ENCODE measurements at regions not wholly inside any gene's neighbourhood (a gene's known extent, or its start where the extent isn't known, plus 50 kb on each side); places are given as distances from the start of the nearest gene placed in this dataset.

DNA sequence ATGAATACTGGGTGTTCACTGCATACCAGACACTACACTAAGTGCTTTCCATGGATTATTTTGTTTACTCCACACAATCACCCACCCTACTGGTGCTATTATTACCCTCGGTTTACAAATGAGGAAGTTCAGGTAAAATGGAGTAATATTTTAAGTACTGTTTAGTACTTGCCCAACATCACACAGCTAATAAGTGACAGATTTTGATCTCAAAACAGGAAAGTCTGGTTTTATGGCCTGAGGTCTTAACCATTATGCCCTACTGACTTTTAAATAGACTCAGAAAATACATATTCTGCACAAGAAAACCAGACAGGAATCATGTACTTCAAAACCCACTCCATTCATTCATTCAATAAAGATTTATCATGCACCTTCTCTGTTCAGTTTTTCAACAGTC is 431.0 kb upstream of the TLE4 start:
- H3K4me3 ChIP-seq (ENCODE audit: low read depth, low read length), result no peak overlapping the region
- no peak for DNase-seq (ENCODE audit: low read depth)
- TF ChIP-seq, protein P1, sequence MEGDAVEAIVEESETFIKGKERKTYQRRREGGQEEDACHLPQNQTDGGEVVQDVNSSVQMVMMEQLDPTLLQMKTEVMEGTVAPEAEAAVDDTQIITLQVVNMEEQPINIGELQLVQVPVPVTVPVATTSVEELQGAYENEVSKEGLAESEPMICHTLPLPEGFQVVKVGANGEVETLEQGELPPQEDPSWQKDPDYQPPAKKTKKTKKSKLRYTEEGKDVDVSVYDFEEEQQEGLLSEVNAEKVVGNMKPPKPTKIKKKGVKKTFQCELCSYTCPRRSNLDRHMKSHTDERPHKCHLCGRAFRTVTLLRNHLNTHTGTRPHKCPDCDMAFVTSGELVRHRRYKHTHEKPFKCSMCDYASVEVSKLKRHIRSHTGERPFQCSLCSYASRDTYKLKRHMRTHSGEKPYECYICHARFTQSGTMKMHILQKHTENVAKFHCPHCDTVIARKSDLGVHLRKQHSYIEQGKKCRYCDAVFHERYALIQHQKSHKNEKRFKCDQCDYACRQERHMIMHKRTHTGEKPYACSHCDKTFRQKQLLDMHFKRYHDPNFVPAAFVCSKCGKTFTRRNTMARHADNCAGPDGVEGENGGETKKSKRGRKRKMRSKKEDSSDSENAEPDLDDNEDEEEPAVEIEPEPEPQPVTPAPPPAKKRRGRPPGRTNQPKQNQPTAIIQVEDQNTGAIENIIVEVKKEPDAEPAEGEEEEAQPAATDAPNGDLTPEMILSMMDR (conservative IDR thresholded peaks at IDR 0.05; ENCODE audit: low read depth, low read length), result no peak

DNA sequence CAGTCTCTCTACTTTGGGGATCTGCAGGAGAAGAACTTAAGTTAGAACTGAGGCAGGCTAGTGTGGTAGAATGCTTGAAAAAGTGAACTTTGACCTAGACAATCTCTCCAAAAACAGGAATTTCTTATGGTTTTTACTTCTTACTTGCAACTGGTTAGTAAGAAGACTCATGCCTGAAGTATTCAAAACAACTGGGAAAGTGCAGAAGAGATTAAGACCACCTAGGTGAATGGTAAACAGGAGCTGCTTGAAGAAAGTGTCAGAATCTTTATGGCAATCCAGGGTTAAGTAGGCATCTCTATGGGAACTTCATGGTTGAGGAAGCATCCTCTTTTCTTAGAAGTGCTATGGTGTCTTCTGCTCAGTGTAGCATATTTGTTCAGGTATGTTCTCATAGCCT is 428.6 kb upstream of the TLE4 start:
- TF ChIP-seq, protein P1 (conservative IDR thresholded peaks at IDR 0.05; ENCODE audit: low read depth, low read length), result no peak
- DNase-seq (ENCODE audit: low read depth), result no peak
- H3K4me3 ChIP-seq (ENCODE audit: low read depth, low read length), result no peak overlapping the region

DNA sequence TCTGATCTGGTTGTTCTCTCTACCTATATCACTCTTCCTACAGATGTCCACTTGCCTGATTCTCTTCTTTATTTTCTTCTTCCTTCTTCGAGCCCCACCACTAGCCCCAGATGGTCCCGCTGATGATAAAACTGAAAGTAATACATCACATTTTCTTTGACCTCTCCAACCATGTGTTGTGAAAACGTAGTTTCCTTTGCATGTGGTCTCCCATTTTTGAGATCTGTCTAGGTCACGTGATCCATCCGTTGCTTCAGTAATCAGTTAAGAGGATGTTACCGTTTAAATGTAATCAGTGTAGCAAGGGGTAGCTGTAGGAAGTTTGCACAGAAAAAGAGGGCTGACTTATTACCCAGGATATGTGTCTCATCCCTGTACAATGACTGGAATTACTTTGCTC is 426.3 kb upstream of the TLE4 start:
- TF ChIP-seq, protein P1 (conservative IDR thresholded peaks at IDR 0.05; ENCODE audit: low read depth, low read length), result no peak
- DNase-seq (ENCODE audit: low read depth), result no peak
- H3K4me3 ChIP-seq (ENCODE audit: low read depth, low read length), result no peak overlapping the region

DNA sequence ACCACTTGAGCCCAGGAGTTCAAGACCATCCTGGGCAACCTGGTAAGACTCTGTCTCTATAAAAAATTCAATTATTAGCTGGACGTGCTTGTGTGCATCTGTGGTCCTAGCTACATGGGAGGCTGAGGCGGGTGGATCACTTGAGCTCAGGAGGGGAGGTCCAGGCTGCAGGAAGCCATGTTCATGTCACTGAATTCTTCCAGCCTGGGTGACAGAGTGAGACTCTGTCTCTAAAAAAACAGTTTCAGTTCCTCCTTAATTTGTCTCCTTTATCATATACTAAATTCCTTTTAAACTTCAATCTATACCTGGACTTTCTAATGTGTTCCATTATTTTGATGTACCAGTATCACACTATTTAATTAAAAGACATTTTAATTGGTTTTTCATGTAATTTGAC is 422.2 kb upstream of the TLE4 start:
- no peak overlapping the region for H3K4me3 ChIP-seq (ENCODE audit: low read depth, low read length)
- DNase-seq (ENCODE audit: low read depth), result no peak
- TF ChIP-seq, protein P1 (conservative IDR thresholded peaks at IDR 0.05; ENCODE audit: low read depth, low read length), result no peak

DNA sequence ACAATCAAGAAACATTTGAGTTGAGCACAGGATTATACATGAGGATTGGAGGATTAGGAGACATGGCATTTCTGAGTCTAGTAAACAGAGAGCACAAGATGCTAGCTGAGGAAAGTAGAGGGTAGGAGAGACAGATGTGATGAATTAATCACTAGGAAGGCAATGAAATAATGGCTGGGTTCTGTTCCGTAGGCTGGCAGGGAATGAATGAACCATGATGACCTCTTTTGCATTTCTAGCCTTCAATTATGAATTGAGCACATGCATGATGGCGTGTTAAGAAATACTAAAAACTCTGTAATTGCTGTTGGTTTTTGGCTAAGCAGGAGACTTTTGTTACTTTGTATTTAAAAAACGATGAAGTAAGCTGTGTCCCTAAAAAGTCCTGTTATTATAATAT is 420.0 kb upstream of the TLE4 start:
- no peak overlapping the region for H3K4me3 ChIP-seq (ENCODE audit: low read depth, low read length)
- DNase-seq (ENCODE audit: low read depth), result no peak
- TF ChIP-seq, protein P1 (conservative IDR thresholded peaks at IDR 0.05; ENCODE audit: low read depth, low read length), result no peak

DNA sequence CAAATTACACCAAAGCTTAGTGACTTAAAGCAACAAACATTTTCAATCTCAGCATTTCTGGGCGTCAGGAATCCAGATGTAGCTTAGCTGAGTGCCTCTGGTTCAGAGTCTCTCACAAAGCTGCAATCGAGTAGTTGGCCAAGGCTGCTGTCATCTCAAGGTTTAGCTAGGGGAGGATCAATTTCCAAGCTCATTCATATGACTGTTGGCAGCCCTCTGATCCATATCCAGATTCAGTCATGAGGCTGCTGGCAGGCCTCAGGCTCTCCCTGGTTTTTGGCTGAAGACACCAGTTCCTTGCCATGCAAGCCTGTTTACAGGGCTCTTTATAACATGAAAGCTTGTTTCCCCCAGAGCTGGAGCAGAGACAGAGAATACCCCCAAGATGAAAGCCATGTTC is 419.5 kb upstream of the TLE4 start:
- TF ChIP-seq, protein P1 (conservative IDR thresholded peaks at IDR 0.05; ENCODE audit: low read depth, low read length), result no peak
- DNase-seq (ENCODE audit: low read depth), result no peak
- H3K4me3 ChIP-seq (ENCODE audit: low read depth, low read length), result no peak overlapping the region

DNA sequence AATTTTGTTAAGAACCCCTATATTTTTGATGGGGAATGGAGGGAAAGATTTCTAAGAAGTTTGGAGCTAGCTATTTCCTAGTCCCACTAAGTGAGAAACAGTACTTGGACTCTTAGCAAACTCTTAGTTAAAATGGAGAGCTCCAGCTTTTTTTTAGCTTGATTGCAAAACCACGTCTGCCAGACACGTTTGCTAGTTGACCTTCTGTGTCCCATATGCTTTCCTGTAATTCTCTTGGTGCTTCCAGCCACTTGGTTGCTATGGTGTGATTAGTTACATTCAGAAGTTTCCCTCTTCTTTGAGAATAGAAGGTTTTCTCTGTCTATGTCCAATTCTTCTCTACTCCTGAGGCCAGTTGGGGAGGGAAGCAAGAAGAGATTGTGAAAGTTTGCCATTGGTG is 417.0 kb upstream of the TLE4 start:
- H3K4me3 ChIP-seq (ENCODE audit: low read depth, low read length), result no peak overlapping the region
- DNase-seq (ENCODE audit: low read depth), result no peak
- TF ChIP-seq, protein P1 (conservative IDR thresholded peaks at IDR 0.05; ENCODE audit: low read depth, low read length), result no peak
